Calu3 (cell line): ENCODE measurements at regions not wholly inside any gene's neighbourhood (a gene's known extent, or its start where the extent isn't known, plus 50 kb on each side); places are given as distances from the start of the nearest gene placed in this dataset.

ENCODE experiments used
- BruUV-seq: library from RNA; stranded (reverse); fragments of 400-500 nt; replicated peaks from 2 replicates; lab custom pipeline; 2021; lab: Mats Ljungman, UMichigan
- CTCF ChIA-PET: fragments of 300-600 bp; sonication (Branson Sonifier 250); formaldehyde crosslinking; loops from one replicate; lab custom pipeline; 2022; ENCODE audit warnings: antibody characterized with exemption; lab: Charles Lee
- DNase-seq: peaks from one replicate; pipeline ENCODE4 v3.0.0; 2022
- H3K27ac Mint-ChIP-seq: one replicate; pipeline ENCODE4 v1.8.0; 2022; ENCODE audit warnings: mixed read lengths; ENCODE audit not compliant: unreplicated experiment
- H3K27me3 Mint-ChIP-seq: one replicate; pipeline ENCODE4 v1.8.0; 2022; ENCODE audit warnings: mixed read lengths; ENCODE audit not compliant: unreplicated experiment
- H3K36me3 Mint-ChIP-seq: one replicate; pipeline ENCODE4 v1.8.0; 2022; ENCODE audit warnings: mild to moderate bottlenecking, moderate library complexity, mixed read lengths; ENCODE audit not compliant: insufficient read depth, unreplicated experiment
- H3K4me1 Mint-ChIP-seq: one replicate; pipeline ENCODE4 v1.8.0; 2022; ENCODE audit warnings: mild to moderate bottlenecking, low read depth, mixed read lengths; ENCODE audit not compliant: unreplicated experiment
- H3K4me3 Mint-ChIP-seq: one replicate; pipeline ENCODE4 v1.8.0; 2022; ENCODE audit warnings: mild to moderate bottlenecking, low read depth, moderate library complexity, mixed read lengths; ENCODE audit not compliant: unreplicated experiment
- H3K9me3 Mint-ChIP-seq: one replicate; pipeline ENCODE4 v1.8.0; 2022; ENCODE audit warnings: low read depth, mixed read lengths; ENCODE audit not compliant: unreplicated experiment
- CTCF ChIP-seq: fragments of 200-600 bp; IDR thresholded peaks from one replicate; pipeline ENCODE4 v1.8.0; 2022; ENCODE audit warnings: antibody characterized with exemption; ENCODE audit not compliant: unreplicated experiment
- intact Hi-C: fragments of 100-400 bp; cut with micrococcal nuclease; formaldehyde crosslinking; loops from one replicate; pipeline ENCODE4 v1.10.0; 2022; ENCODE audit not compliant: unreplicated experiment

DNA sequence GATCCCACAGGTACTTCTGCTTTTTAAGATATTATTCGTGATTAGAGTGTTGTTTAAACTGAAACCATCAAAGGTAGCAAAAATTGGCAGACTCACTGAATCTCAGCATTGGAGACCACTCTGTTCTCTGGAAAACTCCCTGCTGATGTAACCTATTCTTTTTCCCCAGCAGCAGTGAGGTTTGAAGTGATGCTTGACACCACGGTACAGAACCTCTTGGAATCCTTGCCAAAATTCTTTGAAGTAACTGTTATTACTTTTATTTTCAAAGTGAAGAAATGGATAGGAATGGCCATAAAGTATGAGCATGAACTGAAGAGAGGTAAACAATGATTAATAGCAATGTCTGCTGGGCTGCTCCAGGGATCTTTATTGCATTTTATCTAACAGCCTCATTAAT lies 66.4 kb upstream of the KL start:
- TF ChIP-seq CTCF = no peak
- Mint-ChIP-seq H3K4me1 (no peaks in the 10 kb centered on the region), H3K36me3 (no peaks in the 10 kb centered on the region), H3K4me3 (no peak overlapping the region), H3K27ac (no peak overlapping the region), H3K9me3 (peaks cover 6% of the 10 kb centered on the region), H3K27me3 (peaks cover 54% of the 10 kb centered on the region)
- intact Hi-C loops = no loop called here
- no TSS peak for BruUV-seq
- CTCF ChIA-PET = no interaction called here
- DNase-seq = no peak

GRCh38 chr13:32951580-32951979 lies 64.6 kb upstream of the KL start:
- Mint-ChIP-seq H3K9me3 (no peaks in the 10 kb centered on the region), H3K36me3 (no peaks in the 10 kb centered on the region), H3K27ac (no peak overlapping the region)

DNA sequence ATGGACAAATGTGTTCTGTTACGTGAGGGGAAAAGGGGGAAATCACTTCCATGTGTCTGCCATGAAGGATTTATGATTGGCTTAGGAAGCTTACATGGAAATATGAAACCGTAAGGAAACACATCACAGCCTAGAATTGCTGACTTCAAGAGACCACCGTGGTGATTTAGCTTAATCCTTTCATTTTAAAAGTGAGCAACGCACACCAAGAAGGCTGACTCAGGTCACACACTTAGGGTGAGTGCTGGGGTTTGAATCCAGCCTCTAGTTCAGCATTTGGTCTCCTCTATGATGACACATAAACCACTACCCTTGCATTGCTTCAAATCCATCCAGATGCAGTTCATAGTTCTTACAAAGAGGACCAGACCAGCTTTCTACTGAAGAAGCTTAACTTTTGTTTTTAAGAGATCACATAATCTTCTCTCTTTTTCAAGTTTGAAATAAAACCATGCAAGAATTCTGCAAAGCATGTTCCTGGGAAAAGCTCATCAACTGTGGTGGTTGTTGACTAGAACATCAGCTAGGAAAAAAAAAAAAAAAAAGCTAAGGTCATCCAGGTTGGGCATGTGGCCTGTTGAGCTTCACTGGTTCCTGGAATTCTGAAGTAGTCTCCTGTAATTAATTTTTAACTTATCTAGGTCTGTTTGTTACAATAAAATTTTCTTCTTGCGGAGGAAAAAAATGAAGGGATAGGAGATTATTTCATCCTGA lies 60.2 kb upstream of the KL start:
- intact Hi-C loops = no loop called here
- BruUV-seq = no TSS peak
- Mint-ChIP-seq H3K36me3 (no peaks in the 10 kb centered on the region), H3K4me3 (no peak overlapping the region), H3K9me3 (no peaks in the 10 kb centered on the region), H3K4me1 (no peaks in the 10 kb centered on the region), H3K27ac (no peak overlapping the region), H3K27me3 (peaks cover 38% of the 10 kb centered on the region)
- CTCF ChIA-PET = no interaction called here
- TF ChIP-seq CTCF = no peak
- DNase-seq = no peak

More at GRCh38 chr13:32951580-32951979, 64.6 kb upstream of the KL start:
- BruUV-seq = no TSS peak
- DNase-seq = no peak
- intact Hi-C loops = no loop called here
- CTCF ChIA-PET = no interaction called here
- Mint-ChIP-seq H3K4me1 (no peaks in the 10 kb centered on the region), H3K27me3 (peaks cover 38% of the 10 kb centered on the region), H3K4me3 (no peak overlapping the region)
- TF ChIP-seq CTCF = no peak

DNA sequence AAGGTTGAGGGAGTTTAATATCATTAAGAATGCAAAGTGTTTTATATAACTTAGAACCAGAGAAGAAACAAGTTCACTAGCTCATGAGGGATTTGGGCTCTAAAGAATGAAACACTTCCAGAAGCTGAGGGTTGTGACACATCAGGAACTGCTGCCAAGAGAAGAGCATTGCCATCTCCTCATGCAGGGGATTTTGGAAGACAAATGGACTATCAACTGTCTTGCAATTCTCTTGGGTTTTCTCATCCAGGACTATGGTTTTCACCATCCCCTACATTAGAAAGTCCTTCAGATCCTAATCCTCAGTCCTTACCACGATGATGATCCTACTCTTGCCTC lies 59.7 kb upstream of the KL start:
- intact Hi-C loops = no loop called here
- Mint-ChIP-seq H3K27me3 (peaks cover 32% of the 10 kb centered on the region), H3K4me3 (no peak overlapping the region), H3K27ac (no peak overlapping the region), H3K36me3 (no peaks in the 10 kb centered on the region), H3K4me1 (no peaks in the 10 kb centered on the region), H3K9me3 (no peaks in the 10 kb centered on the region)
- TF ChIP-seq CTCF = no peak
- BruUV-seq = no TSS peak
- CTCF ChIA-PET = no interaction called here
- no peak for DNase-seq
